RWPE1 (cell line): ENCODE measurements at regions not wholly inside any gene's neighbourhood (a gene's known extent, or its start where the extent isn't known, plus 50 kb on each side); places are given as distances from the start of the nearest gene placed in this dataset.

Experiments used
- CTCF ChIA-PET: fragments of 350-600 bp; sonication (Branson Sonifier 250); formaldehyde crosslinking; extraction: SDS; loops from one replicate; lab custom pipeline; 2021; lab: Yijun Ruan, JAX
- POLR2A ChIA-PET: fragments of 400-600 bp; formaldehyde crosslinking; extraction: SDS; loops from one replicate; lab custom pipeline; 2020; ENCODE audit warnings: antibody characterized with exemption; ENCODE audit not compliant: low non-redundant PET; lab: Yijun Ruan, JAX
- DNase-seq: peaks from one replicate; pipeline ENCODE4 v3.0.0; 2012; ENCODE audit warnings: low spot score
- H3K27ac ChIP-seq: fragments of 450-650 bp; 2 replicates; pipeline ENCODE4 v1.5.1; 2017
- CTCF ChIP-seq: fragments of 450-650 bp; conservative IDR thresholded peaks from 2 replicates; pipeline ENCODE4 v1.5.1; 2017; ENCODE audit warnings: low read depth, mild to moderate bottlenecking

- no peak for TF ChIP-seq CTCF
- H3K27ac ChIP-seq, result no peak overlapping the region
- CTCF ChIA-PET, result no interaction called here
- POLR2A ChIA-PET, result no interaction called here
- DNase-seq, result no peak
Observed at GRCh38 chr1:213883618-213884017, 104.2 kb upstream of the PROX1 start.

GRCh38 chr1:213884402-213884801 lies 103.4 kb upstream of the PROX1 start:
- ChIA-PET CTCF (no interaction called here), POLR2A (no interaction called here)
- no peak for DNase-seq
- no peak overlapping the region for H3K27ac ChIP-seq
- TF ChIP-seq CTCF, result no peak

GRCh38 chr1:213884942-213885341 lies 102.8 kb upstream of the PROX1 start:
- ChIA-PET CTCF (no interaction called here), POLR2A (no interaction called here)
- H3K27ac ChIP-seq, result no peak overlapping the region
- TF ChIP-seq CTCF, result no peak
- no peak for DNase-seq

- DNase-seq, result no peak
- ChIA-PET POLR2A (no interaction called here), CTCF (interaction anchor here (1.0 kb wide), 1 partner anchor 235 kb away, joined by 4 read pairs; no protein-coding TSS in a partner anchor)
- H3K27ac ChIP-seq, result no peak overlapping the region
- no peak for TF ChIP-seq CTCF
Observed at GRCh38 chr1:213887842-213888241, 99.9 kb upstream of the PROX1 start.

- DNase-seq, result no peak
- no peak overlapping the region for H3K27ac ChIP-seq
- CTCF ChIA-PET, result interaction anchor here (0.6 kb wide), 1 partner anchor 519 kb away, joined by 3 read pairs; no protein-coding TSS in a partner anchor
- POLR2A ChIA-PET, result no interaction called here
- no peak for TF ChIP-seq CTCF
Observed at GRCh38 chr1:213891989-213892902, 95.5 kb upstream of the PROX1 start.

- no peak for TF ChIP-seq CTCF
- CTCF ChIA-PET, result interaction anchor here (0.6 to 0.7 kb wide), 2 partner anchors 41 to 235 kb away, joined by 3 read pairs; no protein-coding TSS in a partner anchor
- POLR2A ChIA-PET, result no interaction called here
- no peak overlapping the region for H3K27ac ChIP-seq
- DNase-seq, result no peak
Observed at GRCh38 chr1:213898684-213899083, 89.1 kb upstream of the PROX1 start.
